B cell (primary cell): ENCODE measurements at regions not wholly inside any gene's neighbourhood (a gene's known extent, or its start where the extent isn't known, plus 50 kb on each side); places are given as distances from the start of the nearest gene placed in this dataset.

Experiments used
- ATAC-seq: fragments of 200-7000 bp; cut with Tn5 transposase; one replicate; pipeline ENCODE4 v1.10.0; 2021; ENCODE audit warnings: low read depth, mild to moderate bottlenecking, moderate number of reproducible peaks, moderate library complexity
- CTCF ChIA-PET: fragments of 350-600 bp; sonication (Branson Sonifier 250); formaldehyde crosslinking; loops from one replicate; lab custom pipeline; 2021; ENCODE audit warnings: antibody characterized with exemption, inconsistent platforms; lab: Charles Lee
- POLR2A ChIA-PET: fragments of 350-600 bp; sonication (Branson Sonifier 250); formaldehyde crosslinking; loops from one replicate; lab custom pipeline; 2021; ENCODE audit warnings: antibody characterized with exemption; lab: Charles Lee
- DNase-seq: peaks from one replicate; pipeline ENCODE4 v3.0.0; 2013
- H2AFZ ChIP-seq: 2 replicates; pipeline ENCODE4 v1.6.1; 2012; ENCODE audit warnings: mild to moderate bottlenecking, low read depth, low read length; ENCODE audit not compliant: insufficient read depth, poor library complexity, severe bottlenecking
- H3K27ac ChIP-seq, 2 donors: 1 replicate in 1 of 2; 2 replicates in 1 of 2; pipeline ENCODE4 v1.5.1; 2012 to 2013; ENCODE audit warnings: low read length in 2 of 2, mild to moderate bottlenecking in 2 of 2, moderate library complexity in 1 of 2
- H3K27me3 ChIP-seq, 4 experiments: fragments of 200-600 bp in 1 of 4; sonication (generic) in 1 of 4; replicated peaks in 1 of 4; 1 replicate in 2 of 4; 2 replicates in 2 of 4; pipeline versions ENCODE4 v1.6.1 to v1.7.0; 2013 to 2016; ENCODE audit warnings: low read length in 3 of 4, mild to moderate bottlenecking in 2 of 4, mixed read lengths in 1 of 4, moderate library complexity in 1 of 4; ENCODE audit not compliant: insufficient read depth in 4 of 4, control insufficient read depth in 3 of 4; ENCODE audit errors: control extremely low read depth in 1 of 4
- H3K36me3 ChIP-seq, 2 experiments: replicated peaks in 1 of 2; 1 replicate in 1 of 2; 2 replicates in 1 of 2; pipeline versions ENCODE4 v1.6.1 to v1.7.1; 2013; ENCODE audit warnings: low read length in 1 of 2; ENCODE audit not compliant: insufficient read depth in 2 of 2, control insufficient read depth in 1 of 2; ENCODE audit errors: control extremely low read depth in 1 of 2, extremely low read depth in 1 of 2
- H3K4me1 ChIP-seq, 2 donors: fragments of 200-600 bp in 1 of 2; sonication (generic) in 1 of 2; 1 replicate in 1 of 2; 2 replicates in 1 of 2; pipeline versions ENCODE4 v1.5.1 to v1.6.1; 2013 to 2017; ENCODE audit warnings: low read length in 2 of 2; ENCODE audit not compliant: control insufficient read depth in 2 of 2, insufficient read depth in 2 of 2
- H3K4me2 ChIP-seq: replicated peaks from 2 replicates; pipeline ENCODE3; 2012; ENCODE audit warnings: mild to moderate bottlenecking, low read depth, low read length; ENCODE audit not compliant: poor library complexity, severe bottlenecking
- H3K4me3 ChIP-seq, 5 experiments: fragments of 200-600 bp in 1 of 5; sonication (generic) in 1 of 5; 1 replicate in 3 of 5; 2 replicates in 2 of 5; pipeline versions ENCODE4 v1.5.1 to v1.7.0; 2011 to 2016; ENCODE audit warnings: low read length in 4 of 5, mild to moderate bottlenecking in 4 of 5, low read depth in 2 of 5, control low read depth in 1 of 5, moderate library complexity in 1 of 5; ENCODE audit not compliant: insufficient read depth in 1 of 5; ENCODE audit errors: control extremely low read depth in 1 of 5, extremely low read depth in 1 of 5
- H3K79me2 ChIP-seq: fragments of 200-600 bp; sonication (generic); one replicate; pipeline ENCODE4 v1.6.0; 2016; ENCODE audit warnings: low read length; ENCODE audit not compliant: control insufficient read depth, insufficient read depth
- H3K9ac ChIP-seq: fragments of 200-600 bp; sonication (generic); 2 replicates; pipeline ENCODE4 v1.6.1; 2017; ENCODE audit warnings: mild to moderate bottlenecking, low read length, moderate library complexity
- H3K9me3 ChIP-seq, 3 donors: one replicate each; pipeline versions ENCODE4 v1.6.1 to v1.7.1; 2013; ENCODE audit warnings: low read length in 2 of 3; ENCODE audit not compliant: control insufficient read depth in 2 of 3, insufficient read depth in 1 of 3; ENCODE audit errors: control extremely low read depth in 1 of 3
- H4K20me1 ChIP-seq: 2 replicates; pipeline ENCODE4 v1.6.0; 2012; ENCODE audit warnings: mild to moderate bottlenecking, low read length; ENCODE audit not compliant: insufficient read depth, control insufficient read depth, poor library complexity, severe bottlenecking
- H3K27ac Mint-ChIP-seq: one replicate; pipeline ENCODE4 v1.8.0; 2021; ENCODE audit warnings: mixed read lengths
- H3K27me3 Mint-ChIP-seq: one replicate; pipeline ENCODE4 v1.8.0; 2021; ENCODE audit warnings: mixed read lengths
- H3K4me1 Mint-ChIP-seq: one replicate; pipeline ENCODE4 v1.8.0; 2021; ENCODE audit warnings: mixed read lengths
- H3K4me3 Mint-ChIP-seq: one replicate; pipeline ENCODE4 v1.8.0; 2021; ENCODE audit warnings: mixed read lengths
- H3K9me3 Mint-ChIP-seq: one replicate; pipeline ENCODE4 v1.8.0; 2022; ENCODE audit warnings: mixed read lengths; ENCODE audit not compliant: insufficient read depth
- EZH2 ChIP-seq: IDR thresholded peaks from 2 replicates; pipeline ENCODE4 v1.6.1; 2012; ENCODE audit warnings: borderline replicate concordance, low read depth, mild to moderate bottlenecking, moderate library complexity, low read length; ENCODE audit not compliant: insufficient read depth, poor library complexity, severe bottlenecking
- WGBS: methylation state at CpG from one replicate; pipeline ENCODE4 v1.1.5; 2013; ENCODE audit warnings: missing lambda C conversion rate; ENCODE audit not compliant: insufficient coverage; 5-methylcytosine and 5-hydroxymethylcytosine counted together
- intact Hi-C: fragments of 100-400 bp; cut with micrococcal nuclease; formaldehyde crosslinking; loops from one replicate; pipeline ENCODE4 v1.10.0; 2022
- TF ChIP-seq, protein P1 (sequence below): fragments of 200-600 bp; IDR thresholded peaks from one replicate; pipeline ENCODE4 v1.8.0; 2022; ENCODE audit warnings: antibody characterized with exemption, mild to moderate bottlenecking

DNA sequence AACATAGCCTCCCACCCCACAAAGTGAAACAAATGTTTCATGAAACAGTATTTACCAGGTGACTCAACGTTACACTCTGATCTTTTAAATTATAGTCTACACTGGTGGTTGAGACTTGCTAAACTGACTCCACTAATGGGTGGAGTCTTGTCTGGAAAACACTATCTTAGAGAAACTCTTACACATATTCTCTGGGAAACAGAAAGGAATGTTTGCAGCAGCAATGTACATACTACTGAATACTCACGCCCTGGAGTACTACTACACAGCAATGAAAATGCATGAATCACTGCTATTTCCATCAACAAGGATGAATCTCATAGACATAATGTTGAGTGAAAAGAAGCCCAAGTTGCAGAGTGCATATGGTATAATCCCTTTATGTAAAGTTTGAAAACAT, 208.5 kb upstream of the IGFBP7 start:
- no peak overlapping the region for H3K4me3 Mint-ChIP-seq
- CTCF ChIA-PET, result no interaction called here

GRCh38 chr4:57314636-57315035, 204.5 kb upstream of the IGFBP7 start:
- Mint-ChIP-seq H3K27ac (no peak overlapping the region), H3K4me1 (no peaks in the 10 kb centered on the region), H3K4me3 (no peak overlapping the region), H3K27me3 (no peaks in the 10 kb centered on the region), H3K9me3 (no peaks in the 10 kb centered on the region)
- no peak overlapping the region for H3K9ac ChIP-seq
- ATAC-seq (no peak), DNase-seq (no peak)
- no peak overlapping the region for H2AFZ ChIP-seq
- POLR2A ChIA-PET, result no interaction called here
- no peaks in the 10 kb centered on the region for H3K4me1 ChIP-seq
- H3K4me3 ChIP-seq, result no peak overlapping the region
- H3K79me2 ChIP-seq, result no peaks in the 10 kb centered on the region
- no peak overlapping the region for H3K4me2 ChIP-seq
- no peaks in the 10 kb centered on the region for H3K9me3 ChIP-seq
- no peak for TF ChIP-seq EZH2
- H3K36me3 ChIP-seq, result no peaks in the 10 kb centered on the region
- no peaks in the 10 kb centered on the region for H3K27me3 ChIP-seq
- no peaks in the 10 kb centered on the region for H4K20me1 ChIP-seq
- H3K27ac ChIP-seq, result no peak overlapping the region
- CTCF ChIA-PET, result no interaction called here
- intact Hi-C loops, result no loop called here
- 100% methylated on average over 2 of the region's 5 CpGs for WGBS

More for the DNA sequence above, 208.5 kb upstream of the IGFBP7 start:
- H3K27ac Mint-ChIP-seq, result no peak overlapping the region
- Histone ChIP-seq H3K4me3 (no peak overlapping the region), H3K9ac (no peak overlapping the region), H3K79me2 (no peaks in the 10 kb centered on the region), H3K36me3 (no peaks in the 10 kb centered on the region), H4K20me1 (no peaks in the 10 kb centered on the region), H2AFZ (no peak overlapping the region), H3K4me2 (no peak overlapping the region), H3K9me3 (no peaks in the 10 kb centered on the region), H3K4me1 (no peaks in the 10 kb centered on the region), H3K27me3 (no peaks in the 10 kb centered on the region), H3K27ac (no peak overlapping the region)
- DNase-seq (no peak), ATAC-seq (no peak)
- H3K27me3 Mint-ChIP-seq, result no peaks in the 10 kb centered on the region
- intact Hi-C loops, result no loop called here
- no peaks in the 10 kb centered on the region for H3K9me3 Mint-ChIP-seq
- TF ChIP-seq, protein P1, sequence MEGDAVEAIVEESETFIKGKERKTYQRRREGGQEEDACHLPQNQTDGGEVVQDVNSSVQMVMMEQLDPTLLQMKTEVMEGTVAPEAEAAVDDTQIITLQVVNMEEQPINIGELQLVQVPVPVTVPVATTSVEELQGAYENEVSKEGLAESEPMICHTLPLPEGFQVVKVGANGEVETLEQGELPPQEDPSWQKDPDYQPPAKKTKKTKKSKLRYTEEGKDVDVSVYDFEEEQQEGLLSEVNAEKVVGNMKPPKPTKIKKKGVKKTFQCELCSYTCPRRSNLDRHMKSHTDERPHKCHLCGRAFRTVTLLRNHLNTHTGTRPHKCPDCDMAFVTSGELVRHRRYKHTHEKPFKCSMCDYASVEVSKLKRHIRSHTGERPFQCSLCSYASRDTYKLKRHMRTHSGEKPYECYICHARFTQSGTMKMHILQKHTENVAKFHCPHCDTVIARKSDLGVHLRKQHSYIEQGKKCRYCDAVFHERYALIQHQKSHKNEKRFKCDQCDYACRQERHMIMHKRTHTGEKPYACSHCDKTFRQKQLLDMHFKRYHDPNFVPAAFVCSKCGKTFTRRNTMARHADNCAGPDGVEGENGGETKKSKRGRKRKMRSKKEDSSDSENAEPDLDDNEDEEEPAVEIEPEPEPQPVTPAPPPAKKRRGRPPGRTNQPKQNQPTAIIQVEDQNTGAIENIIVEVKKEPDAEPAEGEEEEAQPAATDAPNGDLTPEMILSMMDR, result no peak
- TF ChIP-seq EZH2, result no peak
- no peaks in the 10 kb centered on the region for H3K4me1 Mint-ChIP-seq
- WGBS, result no CpG with 5 or more reads among the region's 2 CpGs
- POLR2A ChIA-PET, result no interaction called here
